ENCODE measurements at regions not wholly inside any gene's neighbourhood (a gene's known extent, or its start where the extent isn't known, plus 50 kb on each side); places are given as distances from the start of the nearest gene placed in this dataset.

GRCh38 chr12:91986084-91986483 lies 159.6 kb downstream of the BTG1 start:
- TF ChIP-seq PAX5 (IDR thresholded peaks at IDR 0.05; ENCODE audit: insufficient read depth, low read length, severe bottlenecking) (no peak), POLR2A (IDR thresholded peaks at IDR 0.05; ENCODE audit: low read depth, low read length) (no peak), TAF1 (IDR thresholded peaks at IDR 0.05; ENCODE audit: low read depth, low read length) (no peak), POLR2AphosphoS5 (IDR thresholded peaks at IDR 0.05; ENCODE audit: low read depth, low read length) (no peak)

All from GM12891 (cell line).